Memory B cell (primary cell): ENCODE measurements at regions not wholly inside any gene's neighbourhood (a gene's known extent, or its start where the extent isn't known, plus 50 kb on each side); places are given as distances from the start of the nearest gene placed in this dataset.
A peak's percentile ranks its signal among the peaks of the same experiment; 100 is the strongest.

Source experiments
- ATAC-seq: fragments of 150-1000 bp; cut with Tn5 transposase; 2 replicates; pipeline ENCODE4 v1.10.0; 2021; ENCODE audit warnings: low read depth, mild to moderate bottlenecking, moderate library complexity
- DNase-seq, 2 donors: peaks; one replicate each; pipeline ENCODE4 v3.0.0; 2022; ENCODE audit warnings: low spot score in 2 of 2
- H3K27ac Mint-ChIP-seq: one replicate; pipeline ENCODE4 v1.8.0; 2022; ENCODE audit warnings: mild to moderate bottlenecking, moderate library complexity, mixed read lengths
- H3K27me3 Mint-ChIP-seq: one replicate; pipeline ENCODE4 v1.8.0; 2022; ENCODE audit warnings: mixed read lengths
- H3K36me3 Mint-ChIP-seq: one replicate; pipeline ENCODE4 v1.8.0; 2022; ENCODE audit warnings: mild to moderate bottlenecking, mixed read lengths
- H3K4me1 Mint-ChIP-seq: one replicate; pipeline ENCODE4 v1.8.0; 2022; ENCODE audit warnings: mixed read lengths
- H3K4me3 Mint-ChIP-seq: one replicate; pipeline ENCODE4 v1.8.0; 2022; ENCODE audit warnings: mild to moderate bottlenecking, moderate library complexity, mixed read lengths
- H3K9me3 Mint-ChIP-seq: one replicate; pipeline ENCODE4 v1.8.0; 2022; ENCODE audit warnings: mixed read lengths

DNA sequence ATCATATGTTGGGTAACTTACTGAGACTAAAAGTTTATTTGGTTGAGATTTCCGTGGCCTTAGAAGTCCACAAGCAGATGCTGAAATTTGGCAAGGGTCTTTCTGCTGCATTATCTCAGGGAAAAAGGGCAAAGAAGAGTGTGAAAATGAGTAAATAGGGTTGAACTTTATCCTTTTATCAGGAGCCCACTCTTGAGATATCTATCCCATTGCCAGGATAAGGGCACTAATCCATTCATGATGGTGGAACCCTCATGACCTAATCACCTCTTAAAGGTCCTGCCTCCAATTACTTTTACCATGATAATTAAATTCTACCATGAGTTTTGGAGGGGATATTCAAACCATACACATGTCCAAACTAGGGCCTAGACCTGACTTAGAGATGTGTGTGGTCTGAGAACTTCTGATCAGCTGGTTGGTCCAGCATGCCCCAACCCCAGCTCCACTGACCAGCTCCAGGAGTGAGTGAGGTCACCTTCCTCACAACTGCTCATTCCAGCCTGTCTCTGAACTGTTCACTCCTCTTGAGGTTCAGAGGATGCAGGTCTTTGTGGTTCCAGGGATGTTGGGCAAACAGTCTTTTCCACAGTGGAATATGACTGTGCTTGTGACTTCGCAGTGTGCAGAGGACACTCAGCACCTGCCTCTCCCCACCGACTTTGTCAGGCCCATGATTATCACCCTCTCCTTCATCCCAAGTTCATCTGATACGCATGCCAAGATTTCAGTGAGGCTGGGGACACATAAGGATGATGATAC, 130.1 kb upstream of the TOP3B start:
- peak overlapping the region; percentile 83 for H3K27ac Mint-ChIP-seq

GRCh38 chr22:22111983-22112382, 129.4 kb upstream of the TOP3B start:
- H3K9me3 Mint-ChIP-seq = no peaks in the 10 kb centered on the region
- no peaks in the 10 kb centered on the region for H3K27me3 Mint-ChIP-seq
- H3K4me1 Mint-ChIP-seq = peaks cover 40% of the 10 kb centered on the region
- H3K4me3 Mint-ChIP-seq = no peak overlapping the region
- no peak for DNase-seq
- H3K27ac Mint-ChIP-seq = peak overlapping the region; percentile 83
- no peaks in the 10 kb centered on the region for H3K36me3 Mint-ChIP-seq
- no peak for ATAC-seq

More for the DNA sequence above, 130.1 kb upstream of the TOP3B start:
- Mint-ChIP-seq H3K4me1 (peaks cover 42% of the 10 kb centered on the region), H3K4me3 (peak overlapping the region; percentile 38), H3K9me3 (no peaks in the 10 kb centered on the region), H3K36me3 (no peaks in the 10 kb centered on the region), H3K27me3 (no peaks in the 10 kb centered on the region)
- DNase-seq (no peak), ATAC-seq (no peak)

DNA sequence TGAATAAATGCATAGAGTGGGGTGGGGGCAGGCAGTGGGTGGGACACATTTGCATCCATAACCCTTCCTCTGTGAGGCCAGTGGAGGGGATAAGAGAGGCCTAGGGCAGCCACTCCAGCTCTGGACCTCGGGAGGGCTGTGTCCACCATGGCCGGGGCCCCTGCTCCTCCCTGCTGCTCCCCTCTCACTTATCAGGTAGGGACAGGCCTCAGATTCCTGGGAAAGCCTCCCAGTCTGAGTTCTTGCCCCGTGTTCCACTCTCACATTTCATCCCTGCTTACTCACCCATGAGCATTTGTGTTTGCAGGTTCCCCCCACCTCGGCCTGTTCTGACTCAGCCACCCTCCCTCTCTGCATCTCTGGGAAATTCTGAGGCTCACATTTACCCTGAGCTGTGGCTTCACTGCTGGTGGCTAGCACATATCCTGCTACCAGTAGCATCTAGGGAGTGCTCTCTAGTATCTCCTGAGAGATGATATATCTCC, 128.7 kb upstream of the TOP3B start:
- H3K27me3 Mint-ChIP-seq = no peaks in the 10 kb centered on the region
- no peaks in the 10 kb centered on the region for H3K9me3 Mint-ChIP-seq
- H3K4me3 Mint-ChIP-seq = peak overlapping the region; percentile 77
- no peaks in the 10 kb centered on the region for H3K36me3 Mint-ChIP-seq
- peak in 1 of 2 donors; percentile 36 for DNase-seq
- ATAC-seq = peak; percentile 57
- peak overlapping the region; percentile 83 for H3K27ac Mint-ChIP-seq
- peaks cover 40% of the 10 kb centered on the region for H3K4me1 Mint-ChIP-seq

- Mint-ChIP-seq H3K4me3 (peak overlapping the region; percentile 77), H3K36me3 (no peaks in the 10 kb centered on the region), H3K9me3 (no peaks in the 10 kb centered on the region), H3K4me1 (peaks cover 40% of the 10 kb centered on the region), H3K27ac (peak overlapping the region; percentile 83), H3K27me3 (no peaks in the 10 kb centered on the region)
- peak; percentile 90 to 92 for DNase-seq
- ATAC-seq = peak; percentile 97
Measured at GRCh38 chr22:22110548-22111266, 128.1 kb upstream of the TOP3B start.

GRCh38 chr22:22109693-22110466, 127.3 kb upstream of the TOP3B start:
- Mint-ChIP-seq H3K27me3 (no peaks in the 10 kb centered on the region), H3K4me1 (peaks cover 40% of the 10 kb centered on the region), H3K4me3 (no peak overlapping the region), H3K27ac (peak overlapping the region; percentile 83), H3K9me3 (no peaks in the 10 kb centered on the region), H3K36me3 (peaks cover 1% of the 10 kb centered on the region)
- ATAC-seq (no peak), DNase-seq (no peak)

- Mint-ChIP-seq H3K36me3 (peaks cover 1% of the 10 kb centered on the region), H3K9me3 (no peaks in the 10 kb centered on the region), H3K27ac (peak overlapping the region; percentile 24), H3K4me1 (peaks cover 28% of the 10 kb centered on the region), H3K27me3 (no peaks in the 10 kb centered on the region), H3K4me3 (no peak overlapping the region)
- no peak for DNase-seq
- no peak for ATAC-seq
Measured at GRCh38 chr22:22106855-22107254, 124.3 kb upstream of the TOP3B start.

- Mint-ChIP-seq H3K4me3 (no peak overlapping the region), H3K9me3 (no peaks in the 10 kb centered on the region), H3K4me1 (peaks cover 18% of the 10 kb centered on the region), H3K27me3 (no peaks in the 10 kb centered on the region), H3K27ac (no peak overlapping the region), H3K36me3 (peaks cover 1% of the 10 kb centered on the region)
- ATAC-seq (no peak), DNase-seq (no peak)
Measured at GRCh38 chr22:22105364-22105763, 122.8 kb upstream of the TOP3B start.

DNA sequence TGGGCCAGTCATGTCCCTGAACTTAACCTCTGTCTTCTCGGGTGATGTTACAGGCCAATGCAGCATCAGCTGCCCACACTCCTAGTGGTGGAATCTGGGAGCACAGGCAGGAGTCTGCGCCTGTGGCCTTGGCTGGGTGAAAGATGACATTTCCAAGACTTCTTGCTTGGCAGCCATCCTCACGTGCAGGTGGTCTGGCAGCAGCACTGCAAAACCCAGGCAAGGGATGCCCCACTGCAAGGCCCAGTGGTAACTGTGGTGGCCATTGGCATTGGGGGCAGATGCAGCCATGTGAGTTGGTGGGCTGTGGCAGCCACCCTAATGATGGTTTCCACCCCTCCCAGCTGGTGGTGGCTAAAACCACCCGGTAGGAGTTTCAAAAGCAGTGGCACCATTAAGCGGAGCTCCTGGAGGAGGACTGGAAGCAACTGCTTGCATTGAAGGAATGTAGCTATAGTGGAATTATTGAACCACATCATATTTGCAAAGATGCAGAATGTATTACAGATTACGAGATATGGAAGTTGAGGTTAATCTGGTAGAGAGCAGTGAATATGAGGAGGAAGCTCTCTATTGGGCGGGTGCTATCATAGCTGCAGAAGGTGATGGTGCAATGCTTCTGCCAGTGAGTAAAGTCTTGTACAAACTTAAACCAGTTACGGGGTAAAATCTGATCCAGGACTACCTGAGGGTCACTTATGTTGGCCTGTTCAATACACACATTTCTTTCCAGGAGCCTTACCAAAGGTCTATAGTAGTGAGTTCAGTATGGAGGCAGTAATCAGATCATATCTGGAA, 120.7 kb upstream of the TOP3B start:
- no peaks in the 10 kb centered on the region for H3K27me3 Mint-ChIP-seq
- DNase-seq (no peak), ATAC-seq (no peak)
- peaks cover 1% of the 10 kb centered on the region for H3K9me3 Mint-ChIP-seq
- peaks cover 15% of the 10 kb centered on the region for H3K4me1 Mint-ChIP-seq
- H3K27ac Mint-ChIP-seq = no peak overlapping the region
- peaks cover 5% of the 10 kb centered on the region for H3K36me3 Mint-ChIP-seq
- no peak overlapping the region for H3K4me3 Mint-ChIP-seq

DNA sequence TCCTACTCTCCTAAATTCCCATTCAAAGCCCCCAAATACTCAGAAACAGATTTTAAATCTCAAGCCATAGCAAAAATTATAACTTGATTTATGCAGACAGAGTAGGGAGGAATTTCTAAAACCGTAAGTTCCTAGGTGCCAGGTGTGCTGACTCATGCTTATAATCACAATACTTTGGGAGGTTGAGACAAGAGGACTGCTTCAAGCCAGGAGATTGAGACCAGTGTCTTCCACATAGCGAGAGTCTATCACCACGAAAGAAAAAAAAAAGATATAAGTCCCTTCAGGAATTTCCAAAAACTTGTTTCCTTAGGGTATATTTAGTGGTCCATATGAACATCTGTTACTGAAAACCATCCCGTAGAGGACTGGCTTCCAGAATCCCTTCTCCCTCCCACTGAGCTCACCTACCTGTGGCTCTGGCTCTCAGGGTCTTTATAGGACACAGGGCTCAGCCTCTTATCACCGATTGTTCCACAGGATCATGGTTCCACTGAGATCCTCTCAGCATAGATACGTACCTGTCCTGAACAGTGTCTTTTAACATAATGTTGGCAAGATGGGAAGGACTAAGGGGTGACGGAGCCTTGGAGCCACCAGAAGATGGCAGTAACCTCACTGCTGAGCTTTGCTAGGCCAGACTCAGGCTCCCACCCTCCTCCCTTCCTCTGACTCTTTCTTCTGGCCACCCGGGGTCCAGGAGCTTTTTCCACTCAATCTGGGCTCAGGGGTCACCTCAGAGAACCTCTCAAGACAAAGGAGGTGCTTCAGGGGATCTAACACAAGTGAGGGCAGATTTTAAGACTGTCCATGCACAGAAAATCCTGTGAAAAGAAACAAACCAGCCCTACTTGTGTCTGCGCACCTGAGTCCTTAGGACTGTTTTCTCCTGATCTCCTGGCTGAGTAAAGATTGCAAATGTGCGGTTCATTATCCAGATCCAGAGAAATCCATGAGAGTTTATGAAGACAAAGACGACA, 117.5 kb upstream of the TOP3B start:
- Mint-ChIP-seq H3K27ac (peak overlapping the region; percentile 88), H3K9me3 (peaks cover 18% of the 10 kb centered on the region), H3K36me3 (peaks cover 30% of the 10 kb centered on the region), H3K27me3 (no peaks in the 10 kb centered on the region), H3K4me1 (peaks cover 24% of the 10 kb centered on the region), H3K4me3 (no peak overlapping the region)
- ATAC-seq (no peak), DNase-seq (no peak)

DNA sequence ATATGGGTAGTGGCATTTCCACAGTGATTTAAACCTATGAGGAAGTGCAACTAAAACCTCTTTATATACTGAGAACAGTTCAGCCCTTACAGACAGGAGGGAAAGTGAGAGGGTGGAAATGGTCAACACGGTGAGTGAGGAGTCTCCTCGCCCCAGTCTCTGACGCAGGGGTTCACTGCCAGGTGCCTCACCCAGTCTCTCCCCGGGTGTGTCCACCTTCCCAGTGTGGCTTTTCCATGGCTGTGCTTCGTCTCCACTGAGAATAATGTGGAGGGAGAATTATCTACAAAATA, 116.6 kb upstream of the TOP3B start:
- peak overlapping the region; percentile 76 for H3K4me3 Mint-ChIP-seq
- H3K9me3 Mint-ChIP-seq = peaks cover 19% of the 10 kb centered on the region
- H3K4me1 Mint-ChIP-seq = peaks cover 24% of the 10 kb centered on the region
- H3K27ac Mint-ChIP-seq = peak overlapping the region; percentile 88
- DNase-seq (peak; percentile 21 to 39), ATAC-seq (peak; percentile 95)
- no peaks in the 10 kb centered on the region for H3K27me3 Mint-ChIP-seq
- peaks cover 38% of the 10 kb centered on the region for H3K36me3 Mint-ChIP-seq

DNA sequence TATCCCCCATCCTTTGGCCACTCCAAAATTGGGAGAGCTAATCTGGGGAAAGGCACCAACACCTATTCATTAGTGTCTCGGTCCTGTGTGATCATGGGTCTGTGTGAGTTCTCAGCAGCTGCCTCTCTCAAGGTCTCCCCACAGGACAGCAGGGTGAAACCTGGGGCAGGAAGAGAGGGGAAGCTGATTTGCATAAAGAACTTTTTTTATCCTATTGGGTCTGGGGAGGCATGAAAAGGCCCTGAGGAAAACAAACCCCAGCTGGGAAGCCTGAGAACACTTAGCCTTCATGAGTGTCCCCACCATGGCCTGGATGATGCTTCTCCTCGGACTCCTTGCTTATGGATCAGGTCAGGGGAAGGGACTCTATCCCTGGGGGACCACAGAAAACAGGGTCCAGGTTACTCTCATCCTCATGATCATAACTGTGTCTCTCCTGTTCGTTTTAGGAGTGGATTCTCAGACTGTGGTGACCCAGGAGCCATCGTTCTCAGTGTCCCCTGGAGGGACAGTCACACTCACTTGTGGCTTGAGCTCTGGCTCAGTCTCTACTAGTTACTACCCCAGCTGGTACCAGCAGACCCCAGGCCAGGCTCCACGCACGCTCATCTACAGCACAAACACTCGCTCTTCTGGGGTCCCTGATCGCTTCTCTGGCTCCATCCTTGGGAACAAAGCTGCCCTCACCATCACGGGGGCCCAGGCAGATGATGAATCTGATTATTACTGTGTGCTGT, 116.0 kb upstream of the TOP3B start:
- peaks cover 40% of the 10 kb centered on the region for H3K36me3 Mint-ChIP-seq
- H3K27me3 Mint-ChIP-seq = no peaks in the 10 kb centered on the region
- H3K9me3 Mint-ChIP-seq = peaks cover 19% of the 10 kb centered on the region
- peak; percentile 44 for ATAC-seq
- H3K27ac Mint-ChIP-seq = peak overlapping the region; percentile 88
- peak overlapping the region; percentile 76 for H3K4me3 Mint-ChIP-seq
- peaks cover 25% of the 10 kb centered on the region for H3K4me1 Mint-ChIP-seq
- DNase-seq = peak in 1 of 2 donors; percentile 23

- peak overlapping the region; percentile 88 for H3K27ac Mint-ChIP-seq
- H3K9me3 Mint-ChIP-seq = peaks cover 21% of the 10 kb centered on the region
- no peak for ATAC-seq
- H3K36me3 Mint-ChIP-seq = peaks cover 47% of the 10 kb centered on the region
- no peaks in the 10 kb centered on the region for H3K27me3 Mint-ChIP-seq
- peaks cover 32% of the 10 kb centered on the region for H3K4me1 Mint-ChIP-seq
- no peak for DNase-seq
- H3K4me3 Mint-ChIP-seq = peak overlapping the region; percentile 76
Measured at GRCh38 chr22:22097727-22098228, 115.2 kb upstream of the TOP3B start.
